T-cell (primary cell): ENCODE measurements at regions not wholly inside any gene's neighbourhood (a gene's known extent, or its start where the extent isn't known, plus 50 kb on each side); places are given as distances from the start of the nearest gene placed in this dataset.

Source experiments
- ATAC-seq, 4 experiments: fragments of 200-7000 bp in 3 of 4; fragments of 150-1000 bp in 1 of 4; cut with Tn5 transposase; replicated peaks in 1 of 4; 1 replicate in 3 of 4; 2 replicates in 1 of 4; pipeline ENCODE4 v1.10.0; 2021; ENCODE audit warnings: moderate library complexity in 3 of 4, mild to moderate bottlenecking in 2 of 4, moderate number of reproducible peaks in 1 of 4
- CTCF ChIA-PET, 2 donors: fragments of 300-600 bp; sonication (Branson Sonifier 250); formaldehyde crosslinking; loops; one replicate each; lab custom pipeline; 2022; ENCODE audit warnings: antibody characterized with exemption in 2 of 2; lab: Charles Lee
- POLR2A ChIA-PET, 2 donors: fragments of 300-600 bp; sonication (Branson Sonifier 250); formaldehyde crosslinking; loops; one replicate each; lab custom pipeline; 2022; ENCODE audit warnings: antibody characterized with exemption in 2 of 2; lab: Charles Lee
- DNase-seq, 35 experiments: peaks; one replicate each; pipeline versions ENCODE4 v3.0.0 to v3.0.0-alpha.2; 2013 to 2023
- H3K27ac ChIP-seq: one replicate; pipeline ENCODE4 v1.5.1; 2013; ENCODE audit warnings: low read length
- H3K27me3 ChIP-seq, 2 experiments: replicated peaks in 1 of 2; 1 replicate in 1 of 2; 2 replicates in 1 of 2; pipeline versions ENCODE4 v1.6.1 to v1.7.0; 2013; ENCODE audit warnings: low read length in 1 of 2, mixed read lengths in 1 of 2; ENCODE audit not compliant: control insufficient read depth in 2 of 2, insufficient read depth in 2 of 2; ENCODE audit errors: extremely low read depth in 1 of 2
- H3K36me3 ChIP-seq, 2 donors: 1 replicate in 1 of 2; 2 replicates in 1 of 2; pipeline versions ENCODE4 v1.6.1 to v1.7.0; 2013; ENCODE audit warnings: low read length in 1 of 2; ENCODE audit not compliant: control insufficient read depth in 2 of 2, insufficient read depth in 1 of 2; ENCODE audit errors: extremely low read depth in 1 of 2
- H3K4me1 ChIP-seq, 2 experiments: 1 replicate in 1 of 2; 2 replicates in 1 of 2; pipeline versions ENCODE4 v1.6.1 to v1.7.0; 2013; ENCODE audit warnings: low read length in 2 of 2, mixed read lengths in 1 of 2; ENCODE audit not compliant: insufficient read depth in 2 of 2, control insufficient read depth in 1 of 2; ENCODE audit errors: extremely low read depth in 1 of 2
- H3K4me3 ChIP-seq, 2 donors: 1 replicate in 1 of 2; 2 replicates in 1 of 2; pipeline versions ENCODE4 v1.5.1 to v1.7.0; 2013; ENCODE audit warnings: mild to moderate bottlenecking in 2 of 2, low read length in 1 of 2, moderate library complexity in 1 of 2; ENCODE audit not compliant: control insufficient read depth in 1 of 2; ENCODE audit errors: extremely low read depth in 1 of 2
- H3K9me3 ChIP-seq: 2 replicates; pipeline ENCODE4 v1.7.0; 2013
- H3K27ac Mint-ChIP-seq, 2 donors: one replicate each; pipeline ENCODE4 v1.8.0; 2020 to 2021; ENCODE audit warnings: mild to moderate bottlenecking in 2 of 2, mixed read lengths in 2 of 2
- H3K27me3 Mint-ChIP-seq, 2 donors: one replicate each; pipeline ENCODE4 v1.8.0; 2021 to 2022; ENCODE audit warnings: mixed read lengths in 2 of 2
- H3K36me3 Mint-ChIP-seq: one replicate; pipeline ENCODE4 v1.8.0; 2021; ENCODE audit warnings: mixed read lengths
- H3K4me1 Mint-ChIP-seq, 3 donors: one replicate each; pipeline ENCODE4 v1.8.0; 2020 to 2022; ENCODE audit warnings: mixed read lengths in 3 of 3, mild to moderate bottlenecking in 1 of 3
- H3K4me3 Mint-ChIP-seq, 3 donors: one replicate each; pipeline ENCODE4 v1.8.0; 2020 to 2022; ENCODE audit warnings: mild to moderate bottlenecking in 3 of 3, mixed read lengths in 3 of 3, moderate library complexity in 3 of 3
- H3K9me3 Mint-ChIP-seq, 3 donors: one replicate each; pipeline ENCODE4 v1.8.0; 2020 to 2022; ENCODE audit warnings: mixed read lengths in 3 of 3
- WGBS: methylation state at CpG from one replicate; pipeline ENCODE4 v1.1.5; 2013; ENCODE audit warnings: missing lambda C conversion rate; ENCODE audit not compliant: insufficient coverage; 5-methylcytosine and 5-hydroxymethylcytosine counted together

- CTCF ChIA-PET = no interaction called here
- Histone ChIP-seq H3K9me3 (no peaks in the 10 kb centered on the region), H3K4me3 (no peak overlapping the region), H3K27ac (no peak overlapping the region), H3K27me3 (no peaks in the 10 kb centered on the region), H3K4me1 (no peaks in the 10 kb centered on the region), H3K36me3 (no peaks in the 10 kb centered on the region)
- H3K27ac Mint-ChIP-seq = no peak overlapping the region
- peaks cover 0 to 5% of the 10 kb centered on the region in 2 donors for H3K27me3 Mint-ChIP-seq
- DNase-seq = no peak
- no peak overlapping the region for H3K4me3 Mint-ChIP-seq
- no CpG with 5 or more reads among the region's 3 CpGs for WGBS
- ATAC-seq = no peak
- no peaks in the 10 kb centered on the region for H3K9me3 Mint-ChIP-seq
- H3K36me3 Mint-ChIP-seq = no peaks in the 10 kb centered on the region
- POLR2A ChIA-PET = no interaction called here
- no peaks in the 10 kb centered on the region for H3K4me1 Mint-ChIP-seq
Measured at GRCh38 chr4:71243091-71243833, 95.6 kb upstream of the SLC4A4 start.

GRCh38 chr4:71247706-71248105 is 91.1 kb upstream of the SLC4A4 start:
- Mint-ChIP-seq H3K27ac (no peak overlapping the region), H3K4me1 (no peaks in the 10 kb centered on the region), H3K36me3 (no peaks in the 10 kb centered on the region), H3K9me3 (no peaks in the 10 kb centered on the region), H3K4me3 (no peak overlapping the region), H3K27me3 (peaks cover 0 to 4% of the 10 kb centered on the region in 2 donors)
- H3K4me1 ChIP-seq = no peaks in the 10 kb centered on the region
- no peak overlapping the region for H3K4me3 ChIP-seq
- 68% methylated on average over 4 of the region's 5 CpGs for WGBS
- H3K27ac ChIP-seq = no peak overlapping the region
- no peak for DNase-seq
- H3K9me3 ChIP-seq = no peaks in the 10 kb centered on the region
- no peaks in the 10 kb centered on the region for H3K36me3 ChIP-seq
- POLR2A ChIA-PET = no interaction called here
- CTCF ChIA-PET = interaction anchor here in 1 of 2 donors (0.6 kb wide), 1 partner anchor 226 kb away, joined by 3 read pairs; no protein-coding TSS in a partner anchor
- no peak for ATAC-seq
- no peaks in the 10 kb centered on the region for H3K27me3 ChIP-seq

- H3K4me1 Mint-ChIP-seq = peaks cover 0 to 4% (median 0%) of the 10 kb centered on the region in 3 donors
- ChIA-PET POLR2A (interaction anchor here in 1 of 2 donors (0.6 kb wide), 1 partner anchor 153 kb away, joined by 3 read pairs; no protein-coding TSS in a partner anchor), CTCF (no interaction called here)
Measured at GRCh38 chr4:71251261-71251660, 87.6 kb upstream of the SLC4A4 start.

GRCh38 chr4:71253545-71253944 is 85.3 kb upstream of the SLC4A4 start:
- Mint-ChIP-seq H3K4me3 (no peak overlapping the region), H3K4me1 (peaks cover 0 to 4% (median 0%) of the 10 kb centered on the region in 3 donors), H3K36me3 (no peaks in the 10 kb centered on the region), H3K27ac (no peak overlapping the region), H3K27me3 (no peaks in the 10 kb centered on the region), H3K9me3 (no peaks in the 10 kb centered on the region)
- Histone ChIP-seq H3K4me1 (no peaks in the 10 kb centered on the region), H3K36me3 (no peaks in the 10 kb centered on the region), H3K9me3 (no peaks in the 10 kb centered on the region), H3K27ac (no peak overlapping the region), H3K4me3 (no peak overlapping the region), H3K27me3 (no peaks in the 10 kb centered on the region)
- ChIA-PET CTCF (no interaction called here), POLR2A (no interaction called here)
- no CpG with 5 or more reads among the region's 1 CpG for WGBS
- no peak for DNase-seq
- no peak for ATAC-seq

More at GRCh38 chr4:71251261-71251660, 87.6 kb upstream of the SLC4A4 start:
- H3K9me3 Mint-ChIP-seq = no peaks in the 10 kb centered on the region
- H3K36me3 Mint-ChIP-seq = no peaks in the 10 kb centered on the region
- no peak overlapping the region for H3K27ac ChIP-seq
- H3K4me3 Mint-ChIP-seq = no peak overlapping the region
- ATAC-seq (no peak), DNase-seq (no peak)
- H3K4me1 ChIP-seq = no peaks in the 10 kb centered on the region
- no peak overlapping the region for H3K27ac Mint-ChIP-seq
- no peaks in the 10 kb centered on the region for H3K36me3 ChIP-seq
- no peak overlapping the region for H3K4me3 ChIP-seq
- no peaks in the 10 kb centered on the region for H3K9me3 ChIP-seq
- no peaks in the 10 kb centered on the region for H3K27me3 ChIP-seq
- H3K27me3 Mint-ChIP-seq = no peaks in the 10 kb centered on the region
- 94% methylated on average over 2 of the region's 2 CpGs for WGBS

- 83% methylated on average over 1 of the region's 2 CpGs for WGBS
- ChIA-PET CTCF (interaction anchor here in 1 of 2 donors (0.7 kb wide), 1 partner anchor 234 kb away, joined by 4 read pairs; no protein-coding TSS in a partner anchor), POLR2A (interaction anchor here (0.5 to 0.7 kb wide), 3 partner anchors 52 to 464 kb away, joined by 3 to 9 read pairs (median 5); no protein-coding TSS in a partner anchor)
- no peak overlapping the region for H3K27ac ChIP-seq
- H3K9me3 Mint-ChIP-seq = no peaks in the 10 kb centered on the region
- H3K4me1 ChIP-seq = no peaks in the 10 kb centered on the region
- no peaks in the 10 kb centered on the region for H3K36me3 ChIP-seq
- H3K4me3 ChIP-seq = no peak overlapping the region
- H3K36me3 Mint-ChIP-seq = no peaks in the 10 kb centered on the region
- ATAC-seq = no peak
- peaks cover 0 to 4% (median 0%) of the 10 kb centered on the region in 3 donors for H3K4me1 Mint-ChIP-seq
- no peaks in the 10 kb centered on the region for H3K27me3 Mint-ChIP-seq
- H3K27ac Mint-ChIP-seq = no peak overlapping the region
- H3K4me3 Mint-ChIP-seq = no peak overlapping the region
- DNase-seq = no peak
- H3K27me3 ChIP-seq = no peaks in the 10 kb centered on the region
- H3K9me3 ChIP-seq = no peaks in the 10 kb centered on the region
Measured at GRCh38 chr4:71254451-71255012, 84.3 kb upstream of the SLC4A4 start.

DNA sequence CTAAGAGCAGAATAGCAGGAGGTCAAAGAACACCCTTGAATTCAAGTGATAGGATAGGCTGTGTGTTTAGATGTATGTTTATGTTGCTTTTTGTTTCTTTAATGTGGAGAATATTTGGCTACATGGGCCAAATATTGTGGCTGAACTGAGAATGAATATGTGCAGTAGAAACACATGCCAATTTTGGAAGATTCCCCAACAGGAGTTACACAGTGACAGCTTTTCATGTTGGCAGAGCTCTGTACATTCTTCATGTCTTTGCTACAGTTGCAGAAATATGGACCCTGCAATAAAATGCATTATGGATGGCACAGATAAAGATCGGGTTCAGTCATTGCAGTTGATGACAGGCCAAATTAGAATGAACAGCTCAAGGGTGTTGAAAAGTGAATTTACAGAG is 82.8 kb upstream of the SLC4A4 start:
- no peaks in the 10 kb centered on the region for H3K36me3 ChIP-seq
- Mint-ChIP-seq H3K9me3 (no peaks in the 10 kb centered on the region), H3K27ac (no peak overlapping the region), H3K4me3 (no peak overlapping the region), H3K27me3 (no peaks in the 10 kb centered on the region), H3K36me3 (no peaks in the 10 kb centered on the region), H3K4me1 (peaks cover 0 to 6% (median 0%) of the 10 kb centered on the region in 3 donors)
- DNase-seq = no peak
- no peaks in the 10 kb centered on the region for H3K9me3 ChIP-seq
- no peak overlapping the region for H3K27ac ChIP-seq
- POLR2A ChIA-PET = no interaction called here
- ATAC-seq = no peak
- H3K4me1 ChIP-seq = peaks cover 0 to 2% of the 10 kb centered on the region in 2 experiments
- no peak overlapping the region for H3K4me3 ChIP-seq
- WGBS = 93% methylated on average over 1 of the region's 1 CpG
- CTCF ChIA-PET = interaction anchor here in 1 of 2 donors (1.1 kb wide), 1 partner anchor 72 kb away, joined by 3 read pairs; no protein-coding TSS in a partner anchor
- H3K27me3 ChIP-seq = no peaks in the 10 kb centered on the region
